ENCODE measurements at regions not wholly inside any gene's neighbourhood (a gene's known extent, or its start where the extent isn't known, plus 50 kb on each side); places are given as distances from the start of the nearest gene placed in this dataset.

DNA sequence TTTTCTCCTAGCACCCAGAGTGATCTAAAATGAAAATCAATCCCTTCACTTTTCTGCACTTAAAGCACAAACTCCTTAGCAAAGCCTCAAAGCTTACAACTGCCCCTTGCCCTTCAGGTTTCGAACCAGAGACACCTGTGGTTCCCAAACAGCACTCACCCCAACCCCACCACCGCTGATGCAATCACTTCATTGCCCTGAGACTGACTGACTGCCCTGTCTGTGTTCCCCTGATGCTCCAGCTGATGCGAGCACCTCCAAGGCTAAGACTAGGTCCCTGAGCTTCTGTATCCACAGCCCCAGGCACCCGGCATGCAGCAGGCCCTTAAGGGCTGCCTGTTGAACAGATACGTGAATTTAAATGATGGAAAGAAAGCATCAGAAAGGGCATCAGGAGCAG lies 127.3 kb downstream of the ZNF621 start:
- Histone ChIP-seq H3K14ac (ENCODE audit: insufficient read depth, low read length) (no peak overlapping the region), H2BK20ac (ENCODE audit: low read depth, low read length, poor library complexity, severe bottlenecking) (no peak overlapping the region), H2BK120ac (ENCODE audit: low read depth, low read length, poor library complexity, severe bottlenecking) (no peak overlapping the region), H4K20me1 (ENCODE audit: control insufficient read depth, insufficient read depth, insufficient read length) (no peaks in the 10 kb centered on the region), H3K9ac (ENCODE audit: extremely low read depth, insufficient read length, low read length) (no peak overlapping the region), H4K5ac (ENCODE audit: insufficient read length, low read depth, low read length) (no peak overlapping the region), H3K79me2 (ENCODE audit: insufficient read depth, low read length) (no peaks in the 10 kb centered on the region), H3K4me2 (ENCODE audit: insufficient read depth, insufficient read length, low read length) (no peak overlapping the region), H3K27me3 (ENCODE audit: insufficient read depth, low read length) (no peaks in the 10 kb centered on the region), H2BK5ac (ENCODE audit: insufficient read length, low read length) (no peak overlapping the region), H4K8ac (replicated peaks; ENCODE audit: insufficient read length, low read depth, low read length) (no peak overlapping the region), H3K23ac (ENCODE audit: insufficient read length, low read depth, low read length) (no peak overlapping the region), H2AFZ (ENCODE audit: low read length) (no peak overlapping the region), H3K56ac (ENCODE audit: insufficient read length, low read depth, low read length) (no peak overlapping the region), H3K23me2 (ENCODE audit: insufficient read length, low read depth, low read length, poor library complexity, severe bottlenecking) (no peaks in the 10 kb centered on the region), H3K4me1 (ENCODE audit: insufficient read depth, low read length) (no peaks in the 10 kb centered on the region), H3K27ac (ENCODE audit: insufficient read length, low read depth, low read length) (no peak overlapping the region), H3K18ac (ENCODE audit: insufficient read length, low read depth, low read length) (no peak overlapping the region), H3K9me3 (ENCODE audit: control insufficient read depth, low read depth, low read length) (no peaks in the 10 kb centered on the region), H2AK5ac (ENCODE audit: insufficient read length, low read length) (no peak overlapping the region), H3K79me1 (ENCODE audit: insufficient read depth, low read depth, low read length, poor library complexity, severe bottlenecking) (no peaks in the 10 kb centered on the region), H3T11ph (ENCODE audit: low read length) (no peak overlapping the region), H4K91ac (ENCODE audit: insufficient read length, low read depth, low read length) (no peak overlapping the region), H3K4ac (ENCODE audit: low read depth, low read length) (no peak overlapping the region), H2BK12ac (ENCODE audit: insufficient read length, low read depth, low read length) (no peak overlapping the region), H2BK15ac (ENCODE audit: low read depth, low read length) (no peak overlapping the region)
- no CpG with 5 or more reads among the region's 5 CpGs for WGBS (ENCODE audit: extremely low coverage, insufficient read length, low lambda C conversion rate)
- TF ChIP-seq, protein P1, sequence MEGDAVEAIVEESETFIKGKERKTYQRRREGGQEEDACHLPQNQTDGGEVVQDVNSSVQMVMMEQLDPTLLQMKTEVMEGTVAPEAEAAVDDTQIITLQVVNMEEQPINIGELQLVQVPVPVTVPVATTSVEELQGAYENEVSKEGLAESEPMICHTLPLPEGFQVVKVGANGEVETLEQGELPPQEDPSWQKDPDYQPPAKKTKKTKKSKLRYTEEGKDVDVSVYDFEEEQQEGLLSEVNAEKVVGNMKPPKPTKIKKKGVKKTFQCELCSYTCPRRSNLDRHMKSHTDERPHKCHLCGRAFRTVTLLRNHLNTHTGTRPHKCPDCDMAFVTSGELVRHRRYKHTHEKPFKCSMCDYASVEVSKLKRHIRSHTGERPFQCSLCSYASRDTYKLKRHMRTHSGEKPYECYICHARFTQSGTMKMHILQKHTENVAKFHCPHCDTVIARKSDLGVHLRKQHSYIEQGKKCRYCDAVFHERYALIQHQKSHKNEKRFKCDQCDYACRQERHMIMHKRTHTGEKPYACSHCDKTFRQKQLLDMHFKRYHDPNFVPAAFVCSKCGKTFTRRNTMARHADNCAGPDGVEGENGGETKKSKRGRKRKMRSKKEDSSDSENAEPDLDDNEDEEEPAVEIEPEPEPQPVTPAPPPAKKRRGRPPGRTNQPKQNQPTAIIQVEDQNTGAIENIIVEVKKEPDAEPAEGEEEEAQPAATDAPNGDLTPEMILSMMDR (conservative IDR thresholded peaks at IDR 0.05): no peak
- Mint-ChIP-seq H3K4me1 (peaks cover 0 to 4% of the 10 kb centered on the region in 2 experiments; a peak in 2 of 4 replicates), H3K27ac (peak overlapping the region in 1 of 3 experiments; percentile 87; a peak in 2 of 7 replicates), H3K9me3 (no peaks in the 10 kb centered on the region; a peak in 1 of 5 replicates), H3K27me3 (ENCODE audit: low read depth) (no peaks in the 10 kb centered on the region), H3K36me3 (ENCODE audit: insufficient read depth in 1 of 3, low read depth in 3 of 3) (no peaks in the 10 kb centered on the region), H3K4me3 (no peak overlapping the region)
- DNase-seq: no peak

Measured in H9 (cell line).